Transverse colon (tissue), 4 donors: ENCODE measurements at regions not wholly inside any gene's neighbourhood (a gene's known extent, or its start where the extent isn't known, plus 50 kb on each side); places are given as distances from the start of the nearest gene placed in this dataset.

ENCODE experiments used
- DNase-seq: peaks from one replicate; pipeline ENCODE4 v3.0.0-alpha.2; 2019
- H3K27ac ChIP-seq, 4 donors: fragments of 200-600 bp; sonication (generic); 2 replicates each; pipeline ENCODE4 v1.5.1; 2016 to 2018; ENCODE audit warnings: inconsistent platforms in 4 of 4
- H3K27me3 ChIP-seq: fragments of 200-600 bp; sonication (generic); 2 replicates; pipeline ENCODE4 v1.5.1; 2017; ENCODE audit warnings: inconsistent platforms
- H3K36me3 ChIP-seq, 4 donors: fragments of 200-600 bp; sonication (generic); 2 replicates each; pipeline ENCODE4 v1.5.1; 2017 to 2019; ENCODE audit warnings: inconsistent platforms in 4 of 4
- H3K4me1 ChIP-seq, 4 donors: fragments of 200-600 bp; sonication (generic); 2 replicates each; pipeline ENCODE4 v1.5.1; 2017 to 2020; ENCODE audit warnings: inconsistent platforms in 4 of 4
- H3K4me3 ChIP-seq, 4 donors: fragments of 200-600 bp; sonication (generic); 1 replicate in 1 of 4; 2 replicates in 3 of 4; pipeline versions ENCODE4 v1.5.1 to v1.6.1; 2017 to 2019; ENCODE audit warnings: inconsistent platforms in 4 of 4
- H3K9me3 ChIP-seq, 2 donors: fragments of 200-600 bp; sonication (generic); 2 replicates each; pipeline ENCODE4 v1.5.1; 2017 to 2019; ENCODE audit warnings: inconsistent platforms in 2 of 2
- EP300 ChIP-seq: sonication (generic); formaldehyde crosslinking; IDR thresholded peaks from one replicate; pipeline ENCODE4 v1.6.1; 2017; ENCODE audit warnings: antibody characterized with exemption, low read depth
- POLR2A ChIP-seq: fragments of 450-650 bp; IDR thresholded peaks from one replicate; pipeline ENCODE4 v1.6.1; 2016; ENCODE audit warnings: antibody characterized with exemption, mild to moderate bottlenecking, moderate library complexity
- POLR2AphosphoS5 ChIP-seq, 3 donors: sonication (generic); formaldehyde crosslinking; IDR thresholded peaks; one replicate each; pipeline ENCODE4 v1.6.1; 2016; ENCODE audit warnings: antibody characterized with exemption in 3 of 3
- WGBS, 2 donors: methylation state at CpG; one replicate each; pipeline ENCODE4 v1.1.5; 2018; ENCODE audit warnings: low coverage in 1 of 2; 5-methylcytosine and 5-hydroxymethylcytosine counted together
- in situ Hi-C, 4 donors: fragments of 200-750 bp; cut with MboI; loops; one replicate each; pipeline versions ENCODE4 v1.15.0 to v1.15.1; 2017; ENCODE audit warnings: low sequenced_read_pairs in 3 of 4, low pct_ligation_motif_present in 1 of 4, low pct_unique_long_range_greater_than_20kb in 1 of 4
- intact Hi-C: fragments of 100-400 bp; cut with DNase I; formaldehyde crosslinking; loops from one replicate; pipeline ENCODE4 v1.15.1; 2023; ENCODE audit warnings: low total_unique reads
- TF ChIP-seq, protein P1 (sequence below), 5 experiments: fragments of 200-600 bp in 3 of 5; fragments of 450-650 bp in 2 of 5; sonication (generic) in 3 of 5; IDR thresholded peaks; 1 replicate in 2 of 5; 2 replicates in 3 of 5; pipeline ENCODE4 v1.5.1; 2016 to 2017; ENCODE audit warnings: antibody characterized with exemption in 5 of 5, inconsistent platforms in 3 of 5, mild to moderate bottlenecking in 2 of 5, moderate library complexity in 1 of 5

DNA sequence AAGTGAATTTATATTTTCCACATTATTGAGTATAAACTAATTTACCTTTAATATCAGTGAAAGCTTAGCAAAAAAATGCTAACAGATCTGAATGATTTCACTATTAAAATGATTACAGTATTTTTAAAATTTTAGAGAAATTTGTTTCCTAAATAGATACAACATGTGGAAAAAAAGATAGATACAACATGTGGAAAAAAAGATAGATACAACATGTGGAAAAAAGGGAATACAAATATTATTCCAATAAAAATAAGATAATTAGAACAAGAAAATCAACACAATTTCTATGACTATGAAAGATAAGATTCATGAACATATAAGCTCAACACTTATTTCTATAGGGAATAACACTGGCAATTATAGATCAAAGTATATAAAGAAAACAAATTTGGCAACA, 865.9 kb upstream of the VRK2 start:
- no peaks in the 10 kb centered on the region for H3K4me1 ChIP-seq
- H3K4me3 ChIP-seq: no peak overlapping the region
- intact Hi-C loops: no loop called here
- no peaks in the 10 kb centered on the region for H3K27me3 ChIP-seq
- no peaks in the 10 kb centered on the region for H3K9me3 ChIP-seq
- DNase-seq: no peak
- no peak overlapping the region for H3K27ac ChIP-seq
- in situ Hi-C loops: no loop called here
- no peaks in the 10 kb centered on the region for H3K36me3 ChIP-seq
- TF ChIP-seq POLR2AphosphoS5 (IDR thresholded peaks at IDR 0.05) (no peak), POLR2A (no peak), EP300 (no peak)
- TF ChIP-seq, protein P1, sequence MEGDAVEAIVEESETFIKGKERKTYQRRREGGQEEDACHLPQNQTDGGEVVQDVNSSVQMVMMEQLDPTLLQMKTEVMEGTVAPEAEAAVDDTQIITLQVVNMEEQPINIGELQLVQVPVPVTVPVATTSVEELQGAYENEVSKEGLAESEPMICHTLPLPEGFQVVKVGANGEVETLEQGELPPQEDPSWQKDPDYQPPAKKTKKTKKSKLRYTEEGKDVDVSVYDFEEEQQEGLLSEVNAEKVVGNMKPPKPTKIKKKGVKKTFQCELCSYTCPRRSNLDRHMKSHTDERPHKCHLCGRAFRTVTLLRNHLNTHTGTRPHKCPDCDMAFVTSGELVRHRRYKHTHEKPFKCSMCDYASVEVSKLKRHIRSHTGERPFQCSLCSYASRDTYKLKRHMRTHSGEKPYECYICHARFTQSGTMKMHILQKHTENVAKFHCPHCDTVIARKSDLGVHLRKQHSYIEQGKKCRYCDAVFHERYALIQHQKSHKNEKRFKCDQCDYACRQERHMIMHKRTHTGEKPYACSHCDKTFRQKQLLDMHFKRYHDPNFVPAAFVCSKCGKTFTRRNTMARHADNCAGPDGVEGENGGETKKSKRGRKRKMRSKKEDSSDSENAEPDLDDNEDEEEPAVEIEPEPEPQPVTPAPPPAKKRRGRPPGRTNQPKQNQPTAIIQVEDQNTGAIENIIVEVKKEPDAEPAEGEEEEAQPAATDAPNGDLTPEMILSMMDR (IDR thresholded peaks at IDR 0.05): no peak

DNA sequence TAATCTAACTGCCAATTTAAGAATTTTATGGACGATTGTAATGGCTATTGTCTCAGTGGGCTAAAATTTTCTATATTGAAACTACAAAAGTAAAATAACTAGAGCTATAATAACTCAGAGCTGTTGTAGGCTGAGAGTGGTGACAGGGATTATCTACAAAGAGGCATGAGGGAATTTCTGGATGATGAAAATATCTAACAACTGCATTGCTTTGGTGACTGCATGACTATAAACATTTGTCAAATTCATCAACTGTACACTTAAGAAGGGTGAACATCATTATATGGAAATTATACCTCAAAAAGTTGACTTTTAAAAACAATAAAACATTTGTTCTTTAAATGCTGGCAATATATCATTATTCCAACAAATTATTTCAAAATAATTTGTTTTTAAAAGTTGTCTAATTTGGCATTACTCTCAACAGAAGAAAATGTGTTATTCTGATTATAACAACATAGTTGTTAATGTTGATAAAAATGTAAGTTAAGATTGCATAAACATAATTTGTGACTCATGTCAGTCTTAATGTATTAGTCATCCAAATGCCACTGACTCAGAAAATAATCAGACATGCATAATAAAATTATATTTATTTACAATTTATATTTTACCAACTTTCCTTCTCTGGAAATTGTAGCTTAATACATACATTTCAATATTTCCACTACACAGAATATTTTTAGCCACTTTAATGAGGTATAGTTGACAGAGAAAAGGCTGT, 865.1 kb upstream of the VRK2 start:
- H3K27me3 ChIP-seq: no peaks in the 10 kb centered on the region
- DNase-seq: no peak
- TF ChIP-seq POLR2AphosphoS5 (IDR thresholded peaks at IDR 0.05): no peak
- TF ChIP-seq POLR2A: no peak
- TF ChIP-seq, protein P1 (IDR thresholded peaks at IDR 0.05): no peak
- TF ChIP-seq EP300: no peak
- no peaks in the 10 kb centered on the region for H3K36me3 ChIP-seq
- no peak overlapping the region for H3K4me3 ChIP-seq
- 15 to 32% methylated on average over 1 of the region's 1 CpG for WGBS, 2 donors
- H3K4me1 ChIP-seq: no peaks in the 10 kb centered on the region
- H3K27ac ChIP-seq: no peak overlapping the region
- H3K9me3 ChIP-seq: no peaks in the 10 kb centered on the region
- in situ Hi-C loops (no loop called here), intact Hi-C loops (no loop called here)

DNA sequence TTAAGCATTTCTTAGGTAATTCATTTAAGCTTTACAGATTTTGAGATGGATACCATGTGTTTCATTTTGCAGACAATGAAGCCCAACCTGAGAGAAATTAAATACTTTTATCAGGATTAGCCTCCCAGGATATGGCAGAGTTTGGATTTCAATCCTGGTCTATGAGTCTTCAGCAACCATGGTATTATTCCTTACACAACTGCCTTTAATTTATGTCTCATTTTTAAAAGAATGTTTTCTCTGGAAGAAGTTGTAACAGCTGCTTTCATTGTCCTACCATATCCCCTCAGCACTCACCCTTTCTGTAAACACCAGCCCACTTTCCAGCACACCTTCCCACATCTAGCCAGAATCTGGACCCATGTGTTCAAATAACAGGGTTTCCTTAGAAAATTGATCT, 863.7 kb upstream of the VRK2 start:
- TF ChIP-seq, protein P1 (IDR thresholded peaks at IDR 0.05): no peak
- no peak for TF ChIP-seq POLR2A
- TF ChIP-seq EP300: no peak
- TF ChIP-seq POLR2AphosphoS5 (IDR thresholded peaks at IDR 0.05): no peak
- Histone ChIP-seq H3K4me1 (no peaks in the 10 kb centered on the region), H3K27me3 (no peaks in the 10 kb centered on the region), H3K36me3 (no peaks in the 10 kb centered on the region), H3K4me3 (no peak overlapping the region), H3K27ac (no peak overlapping the region), H3K9me3 (no peaks in the 10 kb centered on the region)
- no peak for DNase-seq
- in situ Hi-C loops (no loop called here), intact Hi-C loops (no loop called here)

DNA sequence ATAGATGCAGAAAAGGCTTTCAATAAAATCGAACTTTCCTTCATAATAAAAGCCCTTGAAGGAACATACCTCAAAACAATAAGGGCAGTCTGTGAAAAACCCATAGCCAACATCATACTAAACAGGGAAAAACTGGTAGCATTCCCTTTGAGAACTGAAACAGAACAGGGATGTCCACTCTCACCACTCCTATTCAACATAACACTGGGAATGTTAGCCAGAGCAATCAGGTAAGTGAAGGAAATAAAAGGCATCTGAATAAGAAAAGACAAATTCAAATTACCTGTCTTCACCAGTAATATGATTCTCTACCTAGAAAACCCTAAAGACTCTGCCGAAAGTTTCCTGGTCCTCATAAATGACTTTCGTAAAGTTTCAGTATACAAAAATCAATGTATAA, 861.0 kb upstream of the VRK2 start:
- Histone ChIP-seq H3K9me3 (no peaks in the 10 kb centered on the region), H3K27ac (no peak overlapping the region), H3K27me3 (no peaks in the 10 kb centered on the region), H3K36me3 (no peaks in the 10 kb centered on the region), H3K4me1 (no peaks in the 10 kb centered on the region), H3K4me3 (no peak overlapping the region)
- TF ChIP-seq POLR2A (no peak), EP300 (no peak), POLR2AphosphoS5 (IDR thresholded peaks at IDR 0.05) (no peak)
- TF ChIP-seq, protein P1 (IDR thresholded peaks at IDR 0.05): no peak
- 72 to 75% methylated on average over 3 of the region's 3 CpGs for WGBS, 2 donors
- in situ Hi-C loops: no loop called here
- DNase-seq: no peak
- intact Hi-C loops: no loop called here
